CD8-positive, alpha-beta memory T cell (primary cell): ENCODE measurements at regions not wholly inside any gene's neighbourhood (a gene's known extent, or its start where the extent isn't known, plus 50 kb on each side); places are given as distances from the start of the nearest gene placed in this dataset.

ENCODE experiments used
- CTCF ChIA-PET: fragments of 350-600 bp; sonication (Branson Sonifier 250); formaldehyde crosslinking; loops from one replicate; lab custom pipeline; 2021; ENCODE audit warnings: antibody characterized with exemption; lab: Charles Lee
- POLR2A ChIA-PET: fragments of 350-600 bp; sonication (Branson Sonifier 250); formaldehyde crosslinking; loops from one replicate; lab custom pipeline; 2021; ENCODE audit warnings: antibody characterized with exemption; lab: Charles Lee
- DNase-seq, 5 donors: peaks; one replicate each; pipeline versions ENCODE4 v3.0.0 to v3.0.0-alpha.2; 2020 to 2022; ENCODE audit warnings: mixed read lengths in 1 of 5
- H3K27ac ChIP-seq: one replicate; pipeline ENCODE4 v1.7.0; 2013; ENCODE audit warnings: low read depth, mild to moderate bottlenecking, low read length, moderate library complexity
- H3K27me3 ChIP-seq: 2 replicates; pipeline ENCODE4 v1.7.0; 2013; ENCODE audit warnings: low read length, mild to moderate bottlenecking; ENCODE audit not compliant: insufficient read depth, poor library complexity, severe bottlenecking
- H3K36me3 ChIP-seq: 2 replicates; pipeline ENCODE4 v1.7.0; 2013; ENCODE audit warnings: mild to moderate bottlenecking, low read length, moderate library complexity; ENCODE audit not compliant: insufficient read depth
- H3K4me1 ChIP-seq: 2 replicates; pipeline ENCODE4 v1.7.0; 2013; ENCODE audit warnings: mild to moderate bottlenecking, low read length, moderate library complexity; ENCODE audit not compliant: insufficient read depth
- H3K4me3 ChIP-seq: 2 replicates; pipeline ENCODE4 v1.7.0; 2013; ENCODE audit warnings: mild to moderate bottlenecking, low read length
- H3K9me3 ChIP-seq: 2 replicates; pipeline ENCODE4 v1.7.0; 2013; ENCODE audit warnings: mild to moderate bottlenecking, low read length
- H3K27ac Mint-ChIP-seq, 8 donors: one replicate each; pipeline ENCODE4 v1.8.0; 2020 to 2021; ENCODE audit warnings: mixed read lengths in 8 of 8, mild to moderate bottlenecking in 6 of 8, inconsistent platforms in 3 of 8, moderate library complexity in 3 of 8
- H3K27me3 Mint-ChIP-seq, 2 donors: one replicate each; pipeline ENCODE4 v1.8.0; 2020 to 2021; ENCODE audit warnings: mixed read lengths in 2 of 2, mild to moderate bottlenecking in 1 of 2, moderate library complexity in 1 of 2
- H3K36me3 Mint-ChIP-seq, 3 donors: one replicate each; pipeline ENCODE4 v1.8.0; 2020 to 2021; ENCODE audit warnings: mixed read lengths in 3 of 3, inconsistent platforms in 1 of 3, mild to moderate bottlenecking in 1 of 3
- H3K4me1 Mint-ChIP-seq, 3 donors: one replicate each; pipeline ENCODE4 v1.8.0; 2020 to 2021; ENCODE audit warnings: mixed read lengths in 3 of 3, inconsistent platforms in 1 of 3, mild to moderate bottlenecking in 1 of 3
- H3K4me3 Mint-ChIP-seq, 7 donors: one replicate each; pipeline ENCODE4 v1.8.0; 2020 to 2021; ENCODE audit warnings: mixed read lengths in 7 of 7, mild to moderate bottlenecking in 6 of 7, moderate library complexity in 4 of 7, inconsistent platforms in 2 of 7
- H3K9me3 Mint-ChIP-seq, 5 donors: one replicate each; pipeline ENCODE4 v1.8.0; 2020 to 2022; ENCODE audit warnings: mixed read lengths in 5 of 5, mild to moderate bottlenecking in 3 of 5, moderate library complexity in 2 of 5, inconsistent platforms in 1 of 5

DNA sequence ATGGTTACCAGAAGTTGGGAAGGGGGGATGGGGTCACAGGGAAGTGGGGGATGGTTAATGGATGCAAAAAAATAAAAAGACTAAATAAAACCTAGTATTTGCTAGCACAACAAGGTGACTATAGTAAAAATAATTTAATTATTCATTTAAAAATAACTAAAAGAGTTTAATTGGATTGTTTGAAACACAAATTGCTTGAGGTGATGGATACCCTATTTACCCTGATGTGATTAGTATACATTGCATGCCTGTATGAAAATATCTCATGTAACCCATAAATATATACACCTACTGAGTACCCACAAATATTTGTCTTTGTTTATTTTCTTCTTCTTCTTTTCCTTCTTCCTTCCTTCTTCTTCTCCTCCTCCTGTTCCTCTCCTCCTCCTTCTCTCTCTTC is 57.8 kb upstream of the MACF1 start:
- H3K4me3 Mint-ChIP-seq = no peak overlapping the region
- H3K27me3 ChIP-seq = no peaks in the 10 kb centered on the region
- H3K27ac ChIP-seq = no peak overlapping the region
- peaks cover 0 to 4% (median 3%) of the 10 kb centered on the region in 3 donors for H3K36me3 Mint-ChIP-seq
- no peaks in the 10 kb centered on the region for H3K36me3 ChIP-seq
- peaks cover 7 to 26% of the 10 kb centered on the region in 2 donors for H3K27me3 Mint-ChIP-seq
- H3K4me3 ChIP-seq = no peak overlapping the region
- no peaks in the 10 kb centered on the region for H3K4me1 ChIP-seq
- POLR2A ChIA-PET = no interaction called here
- DNase-seq = no peak
- H3K9me3 Mint-ChIP-seq = no peaks in the 10 kb centered on the region
- no peaks in the 10 kb centered on the region for H3K9me3 ChIP-seq
- CTCF ChIA-PET = no interaction called here
- no peaks in the 10 kb centered on the region for H3K4me1 Mint-ChIP-seq
- H3K27ac Mint-ChIP-seq = no peak overlapping the region

DNA sequence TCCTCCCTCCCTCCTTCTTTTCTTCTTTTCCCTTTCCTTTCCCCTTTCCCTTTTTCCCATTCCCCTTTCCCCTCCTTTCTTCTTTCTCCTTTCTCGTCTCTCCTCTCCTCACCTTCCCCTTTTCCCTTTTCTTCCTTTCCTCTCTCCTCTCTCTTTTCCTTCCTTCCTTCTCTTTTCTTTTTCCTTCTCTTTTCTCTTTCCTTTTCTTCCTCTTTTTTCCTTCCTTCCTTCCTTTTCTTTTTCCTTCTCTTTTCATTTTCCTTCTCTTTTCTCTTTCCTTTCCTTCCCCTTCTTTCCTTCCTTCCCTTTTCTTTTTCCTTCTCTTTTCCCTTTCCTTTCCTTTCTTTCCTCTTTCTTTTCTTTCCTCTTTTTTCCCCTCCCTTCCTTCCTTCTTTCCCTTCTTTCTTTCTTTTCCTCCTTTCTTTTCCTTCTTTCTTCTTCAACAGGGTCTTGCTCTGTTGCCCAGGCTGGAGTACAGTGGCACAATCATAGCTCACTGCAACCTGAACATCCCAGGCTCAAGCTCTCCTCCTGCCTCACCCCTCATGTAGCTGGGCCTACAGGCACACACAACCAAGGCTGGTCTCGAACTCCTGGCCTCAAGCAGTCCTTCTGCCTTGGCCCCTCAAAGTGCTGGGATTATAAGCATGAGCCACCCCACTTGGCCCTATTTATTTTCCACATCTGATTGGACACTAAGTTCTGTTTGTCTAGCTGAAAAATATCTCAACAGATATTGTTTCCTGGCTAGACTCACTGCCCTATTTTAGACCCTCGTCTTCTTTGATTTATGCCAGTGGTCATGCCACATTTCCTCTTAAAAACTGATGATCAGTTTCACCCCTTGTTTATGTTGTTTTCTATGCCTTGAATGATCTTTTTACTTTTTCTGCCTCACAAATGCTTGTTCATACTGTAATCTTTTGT is 57.1 kb upstream of the MACF1 start:
- H3K4me3 ChIP-seq = no peak overlapping the region
- no peaks in the 10 kb centered on the region for H3K4me1 Mint-ChIP-seq
- no peak for DNase-seq
- no peaks in the 10 kb centered on the region for H3K36me3 ChIP-seq
- H3K4me3 Mint-ChIP-seq = no peak overlapping the region
- no peaks in the 10 kb centered on the region for H3K9me3 Mint-ChIP-seq
- no peaks in the 10 kb centered on the region for H3K9me3 ChIP-seq
- H3K27me3 Mint-ChIP-seq = peaks cover 7 to 26% of the 10 kb centered on the region in 2 donors
- H3K4me1 ChIP-seq = no peaks in the 10 kb centered on the region
- no peak overlapping the region for H3K27ac Mint-ChIP-seq
- CTCF ChIA-PET = no interaction called here
- H3K27ac ChIP-seq = no peak overlapping the region
- peaks cover 0 to 4% (median 3%) of the 10 kb centered on the region in 3 donors for H3K36me3 Mint-ChIP-seq
- POLR2A ChIA-PET = no interaction called here
- no peaks in the 10 kb centered on the region for H3K27me3 ChIP-seq

DNA sequence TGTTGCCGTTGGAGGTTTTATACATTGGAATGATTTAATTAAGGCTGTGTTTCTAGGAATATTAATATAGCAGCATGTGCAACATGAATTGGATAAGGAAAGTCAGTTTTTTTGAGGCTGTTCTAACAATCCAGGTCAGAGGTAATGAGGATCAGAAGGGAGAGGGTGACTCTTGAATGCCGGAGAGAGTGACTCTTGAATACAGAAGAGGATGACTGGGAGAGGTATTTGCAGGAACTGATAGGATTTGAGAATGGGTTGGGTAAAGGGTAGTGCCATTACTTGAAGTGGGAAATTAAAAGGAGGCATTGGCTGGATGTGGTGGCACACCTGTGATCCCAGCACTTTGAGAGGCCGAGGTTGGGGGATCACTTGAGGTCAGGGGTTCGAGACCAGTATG is 55.6 kb upstream of the MACF1 start:
- Histone ChIP-seq H3K27ac (no peak overlapping the region), H3K4me3 (no peak overlapping the region), H3K36me3 (no peaks in the 10 kb centered on the region), H3K9me3 (no peaks in the 10 kb centered on the region), H3K4me1 (no peaks in the 10 kb centered on the region), H3K27me3 (no peaks in the 10 kb centered on the region)
- POLR2A ChIA-PET = no interaction called here
- CTCF ChIA-PET = no interaction called here
- H3K4me1 Mint-ChIP-seq = no peaks in the 10 kb centered on the region
- peaks cover 0 to 4% (median 3%) of the 10 kb centered on the region in 3 donors for H3K36me3 Mint-ChIP-seq
- no peak for DNase-seq
- no peaks in the 10 kb centered on the region for H3K9me3 Mint-ChIP-seq
- peaks cover 7 to 26% of the 10 kb centered on the region in 2 donors for H3K27me3 Mint-ChIP-seq
- H3K27ac Mint-ChIP-seq = no peak overlapping the region
- no peak overlapping the region for H3K4me3 Mint-ChIP-seq

DNA sequence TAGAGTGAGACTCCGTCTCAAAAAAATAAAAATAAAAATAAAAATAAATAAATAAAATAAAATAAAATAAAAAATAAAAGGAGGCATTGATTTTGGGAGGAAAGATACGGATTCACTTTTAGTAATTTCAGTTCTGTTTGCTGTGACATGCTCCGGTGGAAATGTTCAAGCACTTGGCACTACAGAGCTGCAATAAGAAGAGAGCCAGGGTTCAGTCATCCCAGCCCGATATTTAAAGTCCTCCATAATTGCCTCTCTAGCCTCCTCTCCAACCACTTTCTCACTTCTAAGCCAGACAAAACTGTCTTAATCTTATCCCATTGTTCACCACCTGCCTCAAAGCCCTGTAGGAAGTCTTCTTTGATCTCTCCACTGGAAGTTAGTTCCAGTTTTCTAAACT is 55.0 kb upstream of the MACF1 start:
- Mint-ChIP-seq H3K27me3 (peaks cover 7 to 26% of the 10 kb centered on the region in 2 donors), H3K27ac (no peak overlapping the region), H3K9me3 (no peaks in the 10 kb centered on the region), H3K36me3 (peaks cover 0 to 4% (median 3%) of the 10 kb centered on the region in 3 donors), H3K4me1 (no peaks in the 10 kb centered on the region), H3K4me3 (no peak overlapping the region)
- Histone ChIP-seq H3K9me3 (no peaks in the 10 kb centered on the region), H3K27ac (no peak overlapping the region), H3K4me3 (no peak overlapping the region), H3K27me3 (no peaks in the 10 kb centered on the region), H3K36me3 (no peaks in the 10 kb centered on the region), H3K4me1 (no peaks in the 10 kb centered on the region)
- no peak for DNase-seq
- CTCF ChIA-PET = no interaction called here
- POLR2A ChIA-PET = no interaction called here

DNA sequence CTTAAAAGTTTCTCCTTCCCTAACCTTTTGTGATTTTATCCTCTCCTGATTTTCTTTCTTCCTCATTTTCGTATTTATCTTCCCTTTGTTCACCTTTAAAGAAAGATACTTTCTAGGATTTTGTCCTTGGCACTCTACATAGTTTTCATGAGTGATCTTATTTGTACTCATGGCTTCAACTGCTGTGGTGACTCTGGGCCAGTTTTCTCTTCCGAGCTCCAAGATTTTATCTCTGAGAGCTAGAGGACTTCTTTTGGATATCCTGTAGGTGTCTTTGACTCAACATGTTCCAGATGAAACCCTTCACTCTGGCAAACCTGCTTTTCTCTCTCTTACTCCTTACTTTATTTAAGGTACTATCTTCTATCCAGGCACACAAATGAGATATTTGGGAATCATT is 53.7 kb upstream of the MACF1 start:
- no peaks in the 10 kb centered on the region for H3K36me3 ChIP-seq

DNA sequence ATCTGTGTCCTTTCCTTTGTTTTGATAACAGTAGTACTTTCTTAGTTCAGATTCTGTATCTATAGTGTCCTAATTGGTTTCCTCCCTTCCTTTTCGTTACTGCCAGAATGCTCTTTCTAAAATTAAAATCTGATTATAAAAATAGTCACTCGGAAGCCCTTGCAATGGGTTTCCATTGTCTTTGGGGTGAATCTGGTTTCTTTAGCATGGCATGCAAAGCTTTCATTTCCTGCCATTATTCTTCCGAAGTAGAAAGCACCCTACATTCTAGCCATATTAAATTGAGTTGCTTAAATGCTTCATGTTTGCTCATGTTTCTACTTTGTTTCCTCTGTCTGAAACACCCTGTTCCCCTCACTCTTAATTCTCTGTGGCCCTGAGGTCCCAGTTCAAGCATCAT is 53.2 kb upstream of the MACF1 start:
- POLR2A ChIA-PET = no interaction called here
- no peak for DNase-seq
- no peaks in the 10 kb centered on the region for H3K9me3 Mint-ChIP-seq
- H3K4me3 Mint-ChIP-seq = no peak overlapping the region
- peaks cover 0 to 4% (median 3%) of the 10 kb centered on the region in 3 donors for H3K4me1 Mint-ChIP-seq
- no peak overlapping the region for H3K27ac ChIP-seq
- H3K4me3 ChIP-seq = no peak overlapping the region
- H3K9me3 ChIP-seq = no peaks in the 10 kb centered on the region
- no peaks in the 10 kb centered on the region for H3K27me3 ChIP-seq
- peaks cover 6 to 22% of the 10 kb centered on the region in 2 donors for H3K27me3 Mint-ChIP-seq
- peaks cover 5% of the 10 kb centered on the region for H3K4me1 ChIP-seq
- peaks cover 0 to 3% (median 3%) of the 10 kb centered on the region in 3 donors for H3K36me3 Mint-ChIP-seq
- CTCF ChIA-PET = interaction anchor here (0.6 to 0.9 kb wide), 2 partner anchors 18 to 428 kb away, joined by 3 read pairs; no protein-coding TSS in a partner anchor
- peak overlapping the region in 2 of 8 donors; percentile 6 to 47 for H3K27ac Mint-ChIP-seq
- no peaks in the 10 kb centered on the region for H3K36me3 ChIP-seq

More for the DNA sequence above, 53.7 kb upstream of the MACF1 start:
- H3K27ac ChIP-seq = no peak overlapping the region
- H3K9me3 ChIP-seq = no peaks in the 10 kb centered on the region
- no peaks in the 10 kb centered on the region for H3K27me3 ChIP-seq
- no peak overlapping the region for H3K4me3 Mint-ChIP-seq
- CTCF ChIA-PET = no interaction called here
- H3K9me3 Mint-ChIP-seq = no peaks in the 10 kb centered on the region
- no peak for DNase-seq
- peaks cover 5% of the 10 kb centered on the region for H3K4me1 ChIP-seq
- H3K27ac Mint-ChIP-seq = peak overlapping the region in 1 of 8 donors; percentile 61
- H3K36me3 Mint-ChIP-seq = peaks cover 0 to 4% (median 3%) of the 10 kb centered on the region in 3 donors
- H3K4me1 Mint-ChIP-seq = peaks cover 0 to 4% (median 3%) of the 10 kb centered on the region in 3 donors
- H3K27me3 Mint-ChIP-seq = peaks cover 6 to 22% of the 10 kb centered on the region in 2 donors
- no peak overlapping the region for H3K4me3 ChIP-seq
- POLR2A ChIA-PET = no interaction called here

DNA sequence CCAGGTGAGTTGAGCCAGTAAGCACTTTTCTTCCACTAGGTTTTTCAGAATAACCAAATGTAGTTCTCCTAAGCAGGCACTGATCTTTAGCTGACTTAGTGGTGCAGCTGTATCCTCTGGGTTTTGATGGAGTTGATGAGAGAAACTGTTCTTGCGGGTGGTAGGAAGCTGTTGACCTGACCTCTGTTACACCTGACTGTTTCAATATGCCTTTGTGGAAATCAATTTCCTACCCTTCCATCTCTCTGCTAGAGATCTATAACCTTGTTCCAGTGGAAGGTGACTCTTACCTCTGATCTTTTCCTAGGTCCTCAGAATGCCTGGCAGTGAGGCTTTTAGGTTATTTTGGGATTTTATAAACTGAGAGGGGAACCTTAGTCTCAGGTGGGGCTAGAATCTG is 51.6 kb upstream of the MACF1 start:
- POLR2A ChIA-PET = no interaction called here

DNA sequence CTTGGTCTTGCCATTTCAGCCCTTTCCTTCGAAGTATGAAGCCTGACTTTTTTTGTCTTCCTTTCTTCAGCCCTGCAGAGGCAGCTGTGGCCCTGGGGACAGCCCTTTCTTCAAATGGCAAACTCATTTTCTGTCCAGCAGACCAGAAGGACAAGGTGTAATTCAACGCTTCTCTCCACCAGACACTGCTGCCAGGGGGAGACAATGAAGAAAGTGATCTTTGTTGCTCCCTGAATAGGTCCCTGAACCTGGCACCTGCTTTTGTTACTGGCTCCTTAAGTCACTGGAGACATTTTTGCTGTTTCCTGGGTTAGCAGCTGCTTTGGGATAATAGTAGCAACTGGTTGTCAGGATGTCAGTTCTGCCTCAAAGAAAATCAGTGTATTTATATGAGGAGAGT is 50.8 kb upstream of the MACF1 start:
- Histone ChIP-seq H3K36me3 (no peaks in the 10 kb centered on the region), H3K27me3 (no peaks in the 10 kb centered on the region), H3K9me3 (no peaks in the 10 kb centered on the region), H3K27ac (no peak overlapping the region), H3K4me3 (no peak overlapping the region), H3K4me1 (peaks cover 5% of the 10 kb centered on the region)
- no peak for DNase-seq
- H3K27me3 Mint-ChIP-seq = peaks cover 3 to 17% of the 10 kb centered on the region in 2 donors
- H3K4me3 Mint-ChIP-seq = no peak overlapping the region
- H3K27ac Mint-ChIP-seq = peak overlapping the region in 2 of 8 donors; percentile 42 to 49
- H3K36me3 Mint-ChIP-seq = peaks cover 0 to 3% (median 3%) of the 10 kb centered on the region in 3 donors
- ChIA-PET POLR2A (no interaction called here), CTCF (interaction anchor here (0.6 to 1.4 kb wide), 2 partner anchors 55 to 385 kb away, joined by 3 read pairs; no protein-coding TSS in a partner anchor)
- H3K9me3 Mint-ChIP-seq = no peaks in the 10 kb centered on the region
- peaks cover 0 to 4% (median 3%) of the 10 kb centered on the region in 3 donors for H3K4me1 Mint-ChIP-seq

More for the DNA sequence above, 51.6 kb upstream of the MACF1 start:
- peaks cover 0 to 3% (median 3%) of the 10 kb centered on the region in 3 donors for H3K36me3 Mint-ChIP-seq
- no peak overlapping the region for H3K4me3 Mint-ChIP-seq
- H3K4me3 ChIP-seq = no peak overlapping the region
- no peaks in the 10 kb centered on the region for H3K9me3 Mint-ChIP-seq
- H3K27ac Mint-ChIP-seq = no peak overlapping the region
- peaks cover 0 to 4% (median 3%) of the 10 kb centered on the region in 3 donors for H3K4me1 Mint-ChIP-seq
- H3K27me3 Mint-ChIP-seq = peaks cover 3 to 14% of the 10 kb centered on the region in 2 donors
- peaks cover 5% of the 10 kb centered on the region for H3K4me1 ChIP-seq
- H3K9me3 ChIP-seq = no peaks in the 10 kb centered on the region
- H3K27me3 ChIP-seq = no peaks in the 10 kb centered on the region
- no peak for DNase-seq
- no peaks in the 10 kb centered on the region for H3K36me3 ChIP-seq
- no peak overlapping the region for H3K27ac ChIP-seq
- CTCF ChIA-PET = interaction anchor here (0.6 to 1.4 kb wide), 2 partner anchors 54 to 386 kb away, joined by 3 read pairs; no protein-coding TSS in a partner anchor
